SK-N-SH (cell line): ENCODE measurements at regions not wholly inside any gene's neighbourhood (a gene's known extent, or its start where the extent isn't known, plus 50 kb on each side); places are given as distances from the start of the nearest gene placed in this dataset.

Experiments used
- CTCF ChIA-PET: fragments of 300-600, 350-600 bp; formaldehyde crosslinking; extraction: SDS; loops from one replicate; lab custom pipeline; 2021; lab: Yijun Ruan, JAX
- POLR2A ChIA-PET: fragments of 350-600 bp; sonication (Branson Sonifier 250); formaldehyde crosslinking; extraction: SDS; loops from one replicate; lab custom pipeline; 2020; ENCODE audit warnings: antibody characterized with exemption, inconsistent platforms; lab: Yijun Ruan, JAX
- DNase-seq: peaks from one replicate; pipeline ENCODE4 v3.0.0; 2012
- H2AFZ ChIP-seq: fragments of 200-600 bp; sonication (generic); 2 replicates; pipeline ENCODE4 v1.8.1; 2016; ENCODE audit warnings: antibody characterized with exemption, mild to moderate bottlenecking, low read depth
- H3F3A ChIP-seq: fragments of 200-600 bp; sonication (generic); replicated peaks from 2 replicates; pipeline ENCODE3; 2016; ENCODE audit warnings: antibody characterized with exemption, mild to moderate bottlenecking; ENCODE audit not compliant: insufficient read depth
- H3K27ac ChIP-seq, 2 experiments: fragments of 200-500 bp in 1 of 2; fragments of 200-600 bp in 1 of 2; sonication (Bioruptor generic) in 1 of 2; sonication (generic), shearing (Covaris generic) in 1 of 2; 2 replicates each; pipeline versions ENCODE4 v1.5.1 to v1.6.1; 2014 to 2016; ENCODE audit warnings: low read depth in 2 of 2, inconsistent platforms in 1 of 2, low read length in 1 of 2, mild to moderate bottlenecking in 1 of 2, mixed read lengths in 1 of 2
- H3K27me3 ChIP-seq: fragments of 200-600 bp; sonication (generic), shearing (Covaris generic); 2 replicates; pipeline ENCODE4 v1.6.1; 2016; ENCODE audit warnings: mixed run types; ENCODE audit not compliant: insufficient read depth
- H3K36me3 ChIP-seq, 2 experiments: fragments of 200-500 bp in 1 of 2; fragments of 200-600 bp in 1 of 2; sonication (Bioruptor generic) in 1 of 2; sonication (generic) in 1 of 2; replicated peaks in 1 of 2; 2 replicates each; pipeline versions ENCODE3 to v1.5.1; 2014 to 2016; ENCODE audit warnings: low read length in 1 of 2, mild to moderate bottlenecking in 1 of 2; ENCODE audit not compliant: insufficient read depth in 2 of 2, control insufficient read depth in 1 of 2
- H3K4me1 ChIP-seq, 2 experiments: fragments of 200-500 bp in 1 of 2; fragments of 200-600 bp in 1 of 2; sonication (Bioruptor generic) in 1 of 2; sonication (generic), shearing (Covaris generic) in 1 of 2; 2 replicates each; pipeline versions ENCODE4 v1.5.1 to v1.6.1; 2014 to 2016; ENCODE audit warnings: low read depth in 1 of 2, low read length in 1 of 2, mixed run types in 1 of 2; ENCODE audit not compliant: insufficient read depth in 2 of 2, control insufficient read depth in 1 of 2
- H3K4me2 ChIP-seq: fragments of 200-600 bp; sonication (generic), shearing (Covaris generic); 2 replicates; pipeline ENCODE4 v1.6.1; 2017; ENCODE audit warnings: mixed run types
- H3K4me3 ChIP-seq, 2 experiments: fragments of 200-500 bp in 1 of 2; fragments of 200-600 bp in 1 of 2; sonication (Bioruptor generic) in 1 of 2; sonication (generic), shearing (Covaris generic) in 1 of 2; 2 replicates each; pipeline versions ENCODE4 v1.5.1 to v1.8.1; 2014 to 2016; ENCODE audit warnings: low read depth in 2 of 2, inconsistent platforms in 1 of 2, low read length in 1 of 2, mild to moderate bottlenecking in 1 of 2, mixed read lengths in 1 of 2, moderate library complexity in 1 of 2
- H3K79me2 ChIP-seq: fragments of 200-600 bp; sonication (generic); 2 replicates; pipeline ENCODE4 v1.8.1; 2017; ENCODE audit warnings: mild to moderate bottlenecking; ENCODE audit not compliant: insufficient read depth
- H3K9ac ChIP-seq: fragments of 200-600 bp; sonication (generic); 2 replicates; pipeline ENCODE4 v1.6.1; 2017; ENCODE audit warnings: mixed run types
- H3K9me2 ChIP-seq: fragments of 200-600 bp; sonication (generic); 2 replicates; pipeline ENCODE4 v1.6.1; 2017; ENCODE audit warnings: mixed run types
- H3K9me3 ChIP-seq: fragments of 200-600 bp; sonication (generic); 2 replicates; pipeline ENCODE4 v1.6.1; 2017; ENCODE audit warnings: mixed run types, mild to moderate bottlenecking, moderate library complexity
- H4K20me1 ChIP-seq: fragments of 200-600 bp; sonication (generic); 2 replicates; pipeline ENCODE4 v1.6.1; 2017; ENCODE audit warnings: mild to moderate bottlenecking, mixed run types; ENCODE audit not compliant: insufficient read depth
- CTCF ChIP-seq: fragments of 200-600 bp; sonication (generic); IDR thresholded peaks from 2 replicates; pipeline ENCODE4 v1.6.1; 2017; ENCODE audit warnings: antibody characterized with exemption, mild to moderate bottlenecking, moderate library complexity
- ELF1 ChIP-seq: IDR thresholded peaks from 2 replicates; pipeline ENCODE4 v1.4.0; 2012
- EP300 ChIP-seq, 2 experiments: IDR thresholded peaks; 2 replicates each; pipeline versions ENCODE4 v1.4.0 to v1.6.1; 2012; ENCODE audit warnings: borderline replicate concordance in 1 of 2, low read depth in 1 of 2, low read length in 1 of 2
- FOSL2 ChIP-seq: IDR thresholded peaks from 2 replicates; pipeline ENCODE4 v1.4.0; 2012; ENCODE audit warnings: low read depth, mild to moderate bottlenecking, moderate library complexity, borderline replicate concordance
- FOXM1 ChIP-seq: IDR thresholded peaks from 2 replicates; pipeline ENCODE4 v1.4.0; 2012; ENCODE audit warnings: low read depth, mild to moderate bottlenecking
- GABPA ChIP-seq: IDR thresholded peaks from 2 replicates; pipeline ENCODE4 v1.4.0; 2012; ENCODE audit warnings: low read depth, mild to moderate bottlenecking
- JUND ChIP-seq: IDR thresholded peaks from 2 replicates; pipeline ENCODE4 v1.4.0; 2012
- NRF1 ChIP-seq: IDR thresholded peaks from 2 replicates; pipeline ENCODE4 v1.6.1; 2012; ENCODE audit warnings: low read depth, mild to moderate bottlenecking, low read length
- RCOR1 ChIP-seq: fragments of 150-350 bp; IDR thresholded peaks from 2 replicates; pipeline ENCODE4 v1.6.1; 2017; ENCODE audit warnings: antibody characterized with exemption, low read length
- RFX5 ChIP-seq: IDR thresholded peaks from 2 replicates; pipeline ENCODE4 v1.6.1; 2012; ENCODE audit warnings: mild to moderate bottlenecking, improper control_type of control experiment, low read length
- RXRA ChIP-seq: IDR thresholded peaks from 2 replicates; pipeline ENCODE4 v1.4.0; 2012; ENCODE audit warnings: low read depth, mild to moderate bottlenecking, borderline replicate concordance
- SMC3 ChIP-seq: IDR thresholded peaks from 2 replicates; pipeline ENCODE4 v1.6.1; 2012; ENCODE audit warnings: low read depth, low read length, improper control_type of control experiment
- TCF12 ChIP-seq: IDR thresholded peaks from 2 replicates; pipeline ENCODE4 v1.4.0; 2012
- WGBS: methylation state at CpG from one replicate; pipeline ENCODE4 v1.1.6; 2017; ENCODE audit warnings: low lambda C conversion rate; 5-methylcytosine and 5-hydroxymethylcytosine counted together
- TF ChIP-seq, protein P1 (sequence below): IDR thresholded peaks from 2 replicates; pipeline ENCODE4 v1.4.0; 2012; ENCODE audit warnings: low read depth
- TF ChIP-seq, protein P2 (sequence below): fragments of 150-350 bp; IDR thresholded peaks from 2 replicates; pipeline ENCODE4 v1.6.1; 2016; ENCODE audit warnings: mild to moderate bottlenecking, low read depth, low read length
- TF ChIP-seq, protein P3 (sequence below): fragments of 150-350 bp; IDR thresholded peaks from 2 replicates; pipeline ENCODE4 v1.6.1; 2017; ENCODE audit warnings: antibody characterized with exemption, low read length, low read depth, borderline replicate concordance

DNA sequence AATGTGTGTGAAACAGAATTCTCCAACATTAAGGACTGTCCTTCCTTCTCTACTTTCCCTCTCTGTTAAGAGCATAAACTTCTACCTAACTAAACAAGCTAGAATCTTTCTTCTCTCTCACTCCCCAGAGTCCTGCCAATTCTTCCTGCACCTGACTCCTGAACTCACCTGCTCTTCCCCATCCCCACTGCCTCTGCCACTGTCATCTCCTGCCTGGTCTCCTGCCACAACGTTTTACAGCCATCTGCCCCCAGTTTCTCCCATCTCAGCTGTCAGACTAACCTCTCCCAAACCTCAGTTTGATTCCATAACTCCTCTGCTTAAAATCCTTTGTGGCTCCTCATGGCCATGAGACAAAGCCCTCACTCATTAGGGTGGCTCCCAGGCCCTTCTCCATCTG lies 119.8 kb upstream of the FOXN2 start (continued):
- TF ChIP-seq, protein P1, sequence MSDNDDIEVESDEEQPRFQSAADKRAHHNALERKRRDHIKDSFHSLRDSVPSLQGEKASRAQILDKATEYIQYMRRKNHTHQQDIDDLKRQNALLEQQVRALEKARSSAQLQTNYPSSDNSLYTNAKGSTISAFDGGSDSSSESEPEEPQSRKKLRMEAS, result no peak
- no peak for TF ChIP-seq ELF1
- TF ChIP-seq EP300 (IDR thresholded peaks at IDR 0.05; ENCODE audit: borderline replicate concordance in 1 of 2, low read depth in 1 of 2, low read length in 1 of 2), result no peak
- TF ChIP-seq, all 33 proteins: peak for 0

- no peaks in the 10 kb centered on the region for H3K9me2 ChIP-seq
- TF ChIP-seq JUND (no peak), GABPA (no peak), FOXM1 (no peak), RXRA (no peak), RFX5 (no peak), NRF1 (no peak), FOSL2 (no peak), TCF12 (no peak), CTCF (no peak)
- TF ChIP-seq, protein P2, sequence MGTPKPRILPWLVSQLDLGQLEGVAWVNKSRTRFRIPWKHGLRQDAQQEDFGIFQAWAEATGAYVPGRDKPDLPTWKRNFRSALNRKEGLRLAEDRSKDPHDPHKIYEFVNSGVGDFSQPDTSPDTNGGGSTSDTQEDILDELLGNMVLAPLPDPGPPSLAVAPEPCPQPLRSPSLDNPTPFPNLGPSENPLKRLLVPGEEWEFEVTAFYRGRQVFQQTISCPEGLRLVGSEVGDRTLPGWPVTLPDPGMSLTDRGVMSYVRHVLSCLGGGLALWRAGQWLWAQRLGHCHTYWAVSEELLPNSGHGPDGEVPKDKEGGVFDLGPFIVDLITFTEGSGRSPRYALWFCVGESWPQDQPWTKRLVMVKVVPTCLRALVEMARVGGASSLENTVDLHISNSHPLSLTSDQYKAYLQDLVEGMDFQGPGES, result no peak
- ChIA-PET POLR2A (no interaction called here), CTCF (no interaction called here)
- H3K36me3 ChIP-seq, result no peaks in the 10 kb centered on the region
- no peaks in the 10 kb centered on the region for H3K9me3 ChIP-seq
- H3F3A ChIP-seq, result no peaks in the 10 kb centered on the region
- H3K9ac ChIP-seq, result no peak overlapping the region
- no peaks in the 10 kb centered on the region; a peak in 1 of 4 replicates for H3K4me1 ChIP-seq
- no peak for DNase-seq
- no peak overlapping the region for H3K27ac ChIP-seq
- H2AFZ ChIP-seq, result no peak overlapping the region
- no peaks in the 10 kb centered on the region for H4K20me1 ChIP-seq
- no peak overlapping the region for H3K4me3 ChIP-seq
- H3K27me3 ChIP-seq, result no peaks in the 10 kb centered on the region
- H3K79me2 ChIP-seq, result no peaks in the 10 kb centered on the region
- no peak overlapping the region for H3K4me2 ChIP-seq
- 49% methylated on average over 3 of the region's 3 CpGs for WGBS
These were observed 119.3 kb upstream of the FOXN2 start for GRCh38 chr2:48195169-48195568.

DNA sequence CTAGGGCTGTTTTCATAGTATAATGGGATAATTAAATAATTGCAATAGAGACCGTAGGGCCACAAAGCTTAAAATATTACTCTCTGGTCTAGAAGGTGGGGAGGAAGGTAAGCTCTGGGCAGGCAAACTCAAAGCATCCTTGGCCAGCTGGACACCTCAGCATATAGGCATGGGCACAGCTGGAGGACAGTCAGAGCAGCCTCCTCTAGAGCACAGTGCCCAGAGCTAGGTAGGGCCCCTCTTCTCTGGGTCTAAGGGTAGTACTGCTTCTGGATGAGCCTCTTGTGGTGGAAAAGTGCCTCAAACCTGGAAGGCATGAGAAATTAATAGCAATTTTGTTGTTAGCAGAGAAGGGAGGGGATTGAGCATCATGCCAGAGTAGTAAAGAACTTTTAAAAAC lies 116.9 kb upstream of the FOXN2 start:
- H3K36me3 ChIP-seq, result no peaks in the 10 kb centered on the region
- CTCF ChIA-PET, result interaction anchor here (0.7 to 1.2 kb wide), 2 partner anchors 16 to 217 kb away, joined by 3 to 4 read pairs; no protein-coding TSS in a partner anchor
- no peak for DNase-seq
- 78% methylated on average over 1 of the region's 1 CpG for WGBS
- no peaks in the 10 kb centered on the region for H3K9me3 ChIP-seq
- no peaks in the 10 kb centered on the region for H3K79me2 ChIP-seq
- no peak overlapping the region for H2AFZ ChIP-seq
- no peaks in the 10 kb centered on the region for H4K20me1 ChIP-seq
- no peaks in the 10 kb centered on the region for H3F3A ChIP-seq
- no peak overlapping the region for H3K4me3 ChIP-seq
- no peak overlapping the region for H3K27ac ChIP-seq
- H3K9me2 ChIP-seq, result no peaks in the 10 kb centered on the region
- TF ChIP-seq NRF1, result no peak
- TF ChIP-seq, protein P3, sequence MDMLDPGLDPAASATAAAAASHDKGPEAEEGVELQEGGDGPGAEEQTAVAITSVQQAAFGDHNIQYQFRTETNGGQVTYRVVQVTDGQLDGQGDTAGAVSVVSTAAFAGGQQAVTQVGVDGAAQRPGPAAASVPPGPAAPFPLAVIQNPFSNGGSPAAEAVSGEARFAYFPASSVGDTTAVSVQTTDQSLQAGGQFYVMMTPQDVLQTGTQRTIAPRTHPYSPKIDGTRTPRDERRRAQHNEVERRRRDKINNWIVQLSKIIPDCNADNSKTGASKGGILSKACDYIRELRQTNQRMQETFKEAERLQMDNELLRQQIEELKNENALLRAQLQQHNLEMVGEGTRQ, result no peak
- no peak for TF ChIP-seq SMC3
- no peak for TF ChIP-seq RCOR1
- TF ChIP-seq CTCF, result no peak
- TF ChIP-seq, all 33 proteins: peak for 0
- Histone ChIP-seq H3K9ac (no peak overlapping the region), H3K4me2 (no peak overlapping the region), H3K27me3 (no peaks in the 10 kb centered on the region), H3K4me1 (no peaks in the 10 kb centered on the region; a peak in 1 of 4 replicates)
- POLR2A ChIA-PET, result no interaction called here
